Motor neuron (in vitro differentiated cells): ENCODE measurements at regions not wholly inside any gene's neighbourhood (a gene's known extent, or its start where the extent isn't known, plus 50 kb on each side); places are given as distances from the start of the nearest gene placed in this dataset.

ENCODE experiments used
- ATAC-seq, 8 experiments: fragments of 200-7000 bp; cut with Tn5 transposase; replicated peaks in 6 of 8; 2 replicates each; pipeline ENCODE4 v1.8.0; 2021; ENCODE audit warnings: mild to moderate bottlenecking in 8 of 8, moderate library complexity in 8 of 8
- H3K27ac ChIP-seq, 2 donors: fragments of 250-450 bp; sonication (Bioruptor Pico); 2 replicates each; pipeline ENCODE4 v1.9.0; 2021; ENCODE audit warnings: antibody characterized with exemption in 2 of 2, mild to moderate bottlenecking in 2 of 2, moderate library complexity in 1 of 2
- H3K4me1 ChIP-seq, 2 donors: fragments of 250-450 bp; sonication (Bioruptor Pico); replicated peaks in 1 of 2; 2 replicates each; pipeline ENCODE4 v1.6.1; 2021; ENCODE audit warnings: antibody characterized with exemption in 2 of 2, mild to moderate bottlenecking in 2 of 2, moderate library complexity in 1 of 2
- H3K4me3 ChIP-seq, 5 donors: fragments of 250-450 bp; sonication (Bioruptor Pico); 2 replicates each; pipeline ENCODE4 v1.9.0; 2021; ENCODE audit warnings: antibody characterized with exemption in 5 of 5, mild to moderate bottlenecking in 5 of 5, moderate library complexity in 4 of 5
- WGBS, 10 experiments: fragments of 450-650 bp; shearing (Covaris generic); methylation state at CpG; one replicate each; pipeline ENCODE4 v1.0.0; 2022; 5-methylcytosine and 5-hydroxymethylcytosine counted together
- in situ Hi-C, 9 experiments: fragments of 400-800 bp; cut with MboI; loops; one replicate each; pipeline ENCODE4 v1.15.0; 2021; ENCODE audit warnings: low sequenced_read_pairs in 9 of 9, low pct_unique_long_range_greater_than_20kb in 2 of 9; ENCODE audit not compliant: unreplicated experiment in 9 of 9

GRCh38 chrX:147573266-147573665 is 338.5 kb upstream of the FMR1 start:
- Histone ChIP-seq H3K4me3 (no peak overlapping the region), H3K27ac (no peak overlapping the region), H3K4me1 (no peaks in the 10 kb centered on the region)
- in situ Hi-C loops: no loop called here
- 14 to 100% (median 44%) methylated on average over 1 to 4 of the region's 4 CpGs; no CpG with 5 or more reads in 5 of the 10 experiments for WGBS, 10 experiments
- ATAC-seq: no peak

- in situ Hi-C loops: no loop called here
- WGBS, 10 experiments: 59 to 86% methylated on average over 2 to 3 of the region's 3 CpGs; no CpG with 5 or more reads in 8 of the 10 experiments
- Histone ChIP-seq H3K4me1 (no peaks in the 10 kb centered on the region), H3K4me3 (no peak overlapping the region), H3K27ac (no peak overlapping the region)
- ATAC-seq: peak in 4 of 8 experiments; percentile 31 to 72 (median 39)
These were observed 309.5 kb upstream of the FMR1 start for GRCh38 chrX:147602176-147602696.

DNA sequence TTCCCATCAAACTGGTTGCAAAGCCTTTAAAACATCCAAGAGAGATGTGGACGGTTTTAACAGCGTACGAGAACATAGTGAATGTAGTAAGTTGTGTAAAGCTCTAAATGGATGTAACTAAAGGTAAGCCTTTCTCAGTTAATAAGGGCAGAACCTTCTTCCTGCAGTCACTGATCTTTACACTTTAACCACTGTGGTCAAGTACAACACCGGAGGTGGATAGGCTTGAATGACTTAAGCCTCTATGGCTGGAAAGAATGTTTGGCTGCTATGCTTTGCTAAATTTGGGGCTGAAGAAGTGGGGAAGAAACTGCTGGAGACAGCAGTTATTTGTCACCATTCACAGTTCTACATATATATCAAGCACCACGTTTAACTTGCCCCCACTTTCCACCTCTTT is 285.1 kb upstream of the FMR1 start:
- H3K4me1 ChIP-seq: no peaks in the 10 kb centered on the region
- H3K4me3 ChIP-seq: no peak overlapping the region
- no peak overlapping the region for H3K27ac ChIP-seq
- 40 to 68% methylated on average over 5 of the region's 5 CpGs; no CpG with 5 or more reads in 8 of the 10 experiments for WGBS, 10 experiments
- in situ Hi-C loops: no loop called here
- no peak for ATAC-seq

DNA sequence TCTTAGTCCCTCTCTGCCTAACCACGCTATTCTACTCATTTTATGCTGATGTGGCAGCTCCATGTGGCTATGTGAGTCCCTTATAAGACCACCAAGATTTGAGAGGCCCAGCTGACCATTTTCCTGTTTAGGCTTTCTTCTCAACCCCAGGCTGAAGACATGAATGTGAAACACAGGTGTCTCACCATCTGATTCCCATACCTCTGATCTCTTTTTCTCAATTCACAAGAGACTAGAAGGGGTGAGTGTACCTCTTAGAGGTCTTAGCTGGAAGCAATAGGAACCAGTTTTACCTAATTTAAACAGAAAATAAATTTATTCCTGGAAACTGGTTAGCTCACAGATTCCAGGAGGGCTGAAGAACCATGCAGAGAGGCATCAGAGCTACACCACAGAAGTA is 276.5 kb upstream of the FMR1 start:
- 20% methylated on average over 1 of the region's 1 CpG; no CpG with 5 or more reads in 9 of the 10 experiments for WGBS, 10 experiments
- Histone ChIP-seq H3K27ac (no peak overlapping the region), H3K4me3 (no peak overlapping the region), H3K4me1 (no peaks in the 10 kb centered on the region)
- in situ Hi-C loops: no loop called here
- no peak for ATAC-seq

DNA sequence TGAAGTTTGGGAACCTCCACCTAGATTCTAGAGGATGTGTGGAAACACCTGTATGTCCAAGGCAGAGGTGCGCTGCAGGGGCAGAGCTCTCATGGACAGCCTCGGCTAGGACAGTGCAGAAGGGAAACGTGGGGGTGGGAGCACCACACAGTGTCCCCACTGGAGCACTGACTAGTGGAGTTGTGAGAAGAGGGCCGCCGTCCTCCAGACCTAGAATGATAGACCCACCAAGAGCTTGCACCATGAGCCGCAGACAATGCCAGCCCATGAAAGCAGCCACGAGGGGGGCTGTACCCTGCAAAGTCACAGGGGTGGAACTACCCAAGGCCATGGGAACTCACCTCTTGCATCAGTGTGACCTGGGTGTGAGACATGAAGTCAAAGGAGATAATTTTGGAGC is 274.5 kb upstream of the FMR1 start:
- no peak for ATAC-seq
- Histone ChIP-seq H3K27ac (no peak overlapping the region), H3K4me1 (no peaks in the 10 kb centered on the region), H3K4me3 (no peak overlapping the region)
- in situ Hi-C loops: no loop called here
- WGBS, 10 experiments: 51 to 100% methylated on average over 1 to 5 of the region's 7 CpGs; no CpG with 5 or more reads in 8 of the 10 experiments

GRCh38 chrX:147646949-147647723 is 264.6 kb upstream of the FMR1 start:
- no peak for ATAC-seq
- in situ Hi-C loops: no loop called here
- Histone ChIP-seq H3K4me1 (no peaks in the 10 kb centered on the region), H3K4me3 (no peak overlapping the region), H3K27ac (no peak overlapping the region)
- WGBS, 10 experiments: 8 to 52% (median 43%) methylated on average over 1 to 4 of the region's 4 CpGs; no CpG with 5 or more reads in 5 of the 10 experiments

GRCh38 chrX:147675819-147676218 is 235.9 kb upstream of the FMR1 start:
- WGBS, 10 experiments: 50% methylated on average over 2 of the region's 2 CpGs; no CpG with 5 or more reads in 9 of the 10 experiments
- in situ Hi-C loops: no loop called here
- no peak overlapping the region for H3K4me3 ChIP-seq
- H3K4me1 ChIP-seq: no peaks in the 10 kb centered on the region
- no peak overlapping the region for H3K27ac ChIP-seq
- no peak for ATAC-seq

DNA sequence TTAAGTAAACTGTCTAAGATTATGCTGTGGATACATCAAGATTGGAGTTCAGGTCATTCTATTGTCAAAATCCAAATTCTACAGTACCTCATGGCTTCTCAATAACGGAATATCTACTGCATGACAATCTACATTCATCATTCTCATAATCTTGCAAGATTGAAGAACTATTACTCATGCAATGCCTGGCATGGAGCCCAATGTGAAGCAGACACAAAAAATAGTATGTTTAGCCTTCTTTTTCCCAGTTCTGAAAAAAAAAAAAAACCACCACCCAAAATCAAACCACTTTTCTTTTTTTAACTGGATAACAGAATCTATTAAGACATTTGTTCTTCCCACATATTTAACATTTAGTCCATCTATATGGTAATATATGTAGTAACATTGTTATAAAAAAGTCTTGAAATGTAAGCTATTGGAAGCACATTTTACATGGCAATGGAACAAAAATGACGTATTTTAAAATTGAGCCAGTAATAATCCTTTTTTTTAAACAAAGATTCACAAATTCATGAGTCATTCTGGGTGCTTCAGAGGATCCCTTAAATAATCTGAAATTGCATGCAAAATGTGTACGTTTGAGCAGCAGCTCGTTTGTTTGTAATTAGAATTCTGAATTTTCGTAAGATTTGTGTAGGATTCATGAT is 232.2 kb upstream of the FMR1 start:
- no peaks in the 10 kb centered on the region for H3K4me1 ChIP-seq
- 0 to 80% (median 34%) methylated on average over 1 to 5 of the region's 5 CpGs; no CpG with 5 or more reads in 3 of the 10 experiments for WGBS, 10 experiments
- no peak for ATAC-seq
- H3K27ac ChIP-seq: no peak overlapping the region
- no peak overlapping the region for H3K4me3 ChIP-seq
- in situ Hi-C loops: no loop called here

- ATAC-seq: no peak
- no peak overlapping the region for H3K27ac ChIP-seq
- H3K4me1 ChIP-seq: no peaks in the 10 kb centered on the region
- 8 to 90% (median 31%) methylated on average over 1 to 4 of the region's 4 CpGs; no CpG with 5 or more reads in 2 of the 10 experiments for WGBS, 10 experiments
- in situ Hi-C loops: no loop called here
- no peak overlapping the region for H3K4me3 ChIP-seq
These were observed 231.5 kb upstream of the FMR1 start for GRCh38 chrX:147680251-147680650.

GRCh38 chrX:147693511-147693910 is 218.2 kb upstream of the FMR1 start:
- no peak overlapping the region for H3K4me3 ChIP-seq
- no peak for ATAC-seq
- WGBS, 10 experiments: 0 to 40% methylated on average over 1 of the region's 2 CpGs; no CpG with 5 or more reads in 8 of the 10 experiments
- no peak overlapping the region for H3K27ac ChIP-seq
- in situ Hi-C loops: no loop called here
- H3K4me1 ChIP-seq: no peaks in the 10 kb centered on the region

DNA sequence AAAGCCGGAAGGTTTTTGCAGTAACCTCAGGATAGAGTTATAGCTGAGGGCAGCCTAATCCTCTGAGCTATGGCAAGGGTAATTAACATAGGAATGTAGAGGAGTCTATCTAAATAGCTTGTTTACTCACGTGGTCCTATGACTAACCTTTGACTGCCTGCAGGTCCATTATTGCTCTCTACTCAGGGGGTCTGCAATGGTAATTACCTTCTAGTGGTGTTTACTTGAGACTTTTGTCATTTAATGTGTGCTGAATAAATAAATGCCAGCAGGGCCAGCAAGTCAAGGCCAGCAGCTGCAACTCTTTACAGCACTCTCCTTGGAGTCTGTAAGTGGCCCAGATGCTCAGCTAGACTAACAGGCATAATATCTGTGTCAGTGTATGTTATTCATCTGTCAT is 212.7 kb upstream of the FMR1 start:
- peak in 1 of 8 experiments; percentile 43 for ATAC-seq
- in situ Hi-C loops: no loop called here
- Histone ChIP-seq H3K4me3 (no peak overlapping the region), H3K27ac (no peak overlapping the region), H3K4me1 (no peaks in the 10 kb centered on the region)
- WGBS, 10 experiments: 0 to 29% (median 15%) methylated on average over 1 to 2 of the region's 2 CpGs; no CpG with 5 or more reads in 6 of the 10 experiments

DNA sequence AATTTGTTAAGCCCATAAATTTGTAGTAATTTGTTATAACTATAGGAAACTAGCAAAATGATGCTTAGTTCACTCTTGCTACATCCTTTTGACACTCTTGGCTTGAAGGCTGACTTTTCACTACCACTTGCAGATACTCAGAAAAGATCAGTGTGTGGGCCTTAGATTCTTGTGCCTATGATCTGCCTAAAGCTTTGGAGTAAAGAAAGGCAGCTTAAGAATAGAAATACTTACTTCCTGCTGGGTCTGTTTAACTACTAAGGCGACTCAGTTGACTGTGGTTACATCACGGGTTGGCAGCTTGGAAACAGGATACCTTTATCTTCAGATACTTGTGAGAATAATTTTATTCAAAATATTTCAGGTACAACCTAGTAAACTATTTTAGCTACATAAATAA is 201.4 kb upstream of the FMR1 start:
- Histone ChIP-seq H3K27ac (no peak overlapping the region), H3K4me3 (no peak overlapping the region), H3K4me1 (no peaks in the 10 kb centered on the region)
- WGBS, 10 experiments: 0 to 32% (median 20%) methylated on average over 1 to 2 of the region's 2 CpGs; no CpG with 5 or more reads in 7 of the 10 experiments
- ATAC-seq: no peak
- in situ Hi-C loops: no loop called here

DNA sequence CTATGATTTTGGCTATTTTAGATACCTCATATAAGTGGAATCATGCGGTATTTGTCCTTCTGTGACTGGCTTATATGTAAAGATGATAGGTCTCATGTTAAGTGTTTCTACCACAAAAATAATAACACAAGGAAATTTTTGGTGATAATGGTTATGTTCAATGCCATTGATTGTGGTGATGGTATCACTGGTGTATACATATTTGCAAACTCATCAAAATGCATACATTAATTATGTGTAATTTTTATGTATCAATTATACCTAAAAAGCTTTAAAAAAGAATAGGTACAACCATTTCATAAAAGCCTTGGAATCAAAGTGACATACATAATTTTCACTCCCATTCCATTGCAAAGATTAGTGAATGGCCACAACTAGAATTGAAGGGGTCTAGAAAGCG is 178.3 kb upstream of the FMR1 start:
- Histone ChIP-seq H3K4me1 (no peaks in the 10 kb centered on the region), H3K27ac (no peak overlapping the region), H3K4me3 (no peak overlapping the region)
- in situ Hi-C loops: no loop called here
- no peak for ATAC-seq
- WGBS, 10 experiments: 13 to 86% (median 80%) methylated on average over 1 to 2 of the region's 2 CpGs; no CpG with 5 or more reads in 5 of the 10 experiments
